NCI-H748 treated with DMSO at 0.1 percent for 48 hours (cell line): ENCODE measurements at regions not wholly inside any gene's neighbourhood (a gene's known extent, or its start where the extent isn't known, plus 50 kb on each side); places are given as distances from the start of the nearest gene placed in this dataset.
"Not testable (repeated sequence)": the region's sequence is repeated elsewhere in the genome, so short reads cannot be mapped to it uniquely, and the experiment has no call there.

Experiments used
- DNase-seq: peaks from one replicate; lab custom pipeline; 2025; lab: John Stamatoyannopoulos, UW

DNA sequence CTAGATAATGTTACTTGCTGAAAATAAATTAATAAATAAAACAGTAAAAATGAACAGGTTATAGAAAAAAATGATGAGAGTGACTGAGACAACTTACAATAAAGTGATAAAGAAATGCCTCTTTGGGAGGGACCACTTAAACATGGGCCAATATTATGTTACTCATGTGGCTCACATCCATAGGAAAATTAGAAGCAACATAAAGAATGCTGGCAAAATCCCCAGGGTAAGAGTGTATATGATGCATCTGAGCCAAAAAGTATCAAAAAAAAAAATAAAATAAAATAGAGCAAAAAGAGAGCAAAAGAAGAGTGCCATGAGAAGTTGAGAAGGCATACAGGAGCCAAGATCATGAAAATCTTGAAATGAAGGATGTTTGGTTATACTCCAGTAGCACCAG lies 818.0 kb downstream of the LTN1 start:
- no peak for DNase-seq

DNA sequence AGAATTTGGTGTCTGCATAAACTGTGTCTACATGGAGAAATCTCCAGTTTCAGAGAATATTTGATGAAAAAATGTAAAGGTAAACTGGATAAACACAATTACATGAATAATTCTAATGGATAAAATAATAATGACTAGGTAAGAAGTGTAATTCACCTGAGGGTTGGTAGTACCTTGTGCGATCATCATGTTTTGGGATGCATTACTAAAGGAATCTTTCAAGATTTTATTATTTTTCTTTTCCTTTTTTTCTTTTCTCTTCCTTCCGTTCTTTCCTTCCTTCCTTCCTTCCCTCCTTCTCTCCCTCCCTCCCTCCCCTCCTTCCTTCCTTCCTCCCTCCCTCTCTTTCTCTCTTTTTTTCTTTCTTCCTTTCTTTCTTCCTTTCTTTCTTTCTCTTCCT lies 818.7 kb downstream of the LTN1 start:
- DNase-seq: no peak

DNA sequence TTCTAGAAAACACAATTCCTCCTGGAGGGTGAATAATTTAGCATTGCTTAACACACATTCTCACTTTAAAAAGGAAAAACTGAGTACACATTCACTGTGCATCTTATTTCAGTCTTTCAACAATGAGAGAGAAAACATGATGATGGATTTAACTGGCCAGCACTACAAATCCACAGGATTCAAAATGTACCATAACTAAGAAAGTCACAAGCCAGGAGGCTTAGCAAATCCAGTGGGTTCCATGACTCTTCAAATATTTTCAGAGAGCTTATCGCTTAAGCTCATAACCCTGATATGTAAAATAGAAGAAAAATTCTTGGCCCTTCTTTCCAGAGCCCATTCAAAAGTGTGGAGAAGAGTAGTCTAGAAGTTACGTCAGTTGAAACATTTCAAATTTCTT lies 820.3 kb downstream of the LTN1 start:
- DNase-seq: no peak

DNA sequence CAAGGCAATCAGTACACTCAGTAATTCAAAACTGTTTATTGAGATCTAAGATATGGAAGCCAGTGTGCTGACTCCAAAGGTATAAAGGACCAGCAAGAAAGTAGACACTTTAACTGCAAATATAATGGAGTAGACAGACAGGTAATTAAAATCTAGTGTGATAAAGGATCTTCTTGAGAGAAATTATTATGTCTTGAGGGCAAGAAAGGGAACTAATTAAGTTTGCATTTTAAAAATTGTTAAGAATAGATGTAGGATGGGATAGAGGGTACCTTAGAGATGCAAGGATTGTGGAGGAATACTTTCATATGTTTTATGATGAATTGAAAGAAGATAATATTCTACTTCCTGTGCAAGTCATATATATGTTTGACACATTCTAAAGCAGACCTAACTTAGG lies 825.3 kb downstream of the LTN1 start:
- no peak for DNase-seq

- DNase-seq: not testable (repeated sequence)
Measured at GRCh38 chr21:28164519-28164918, 828.2 kb downstream of the LTN1 start.

DNA sequence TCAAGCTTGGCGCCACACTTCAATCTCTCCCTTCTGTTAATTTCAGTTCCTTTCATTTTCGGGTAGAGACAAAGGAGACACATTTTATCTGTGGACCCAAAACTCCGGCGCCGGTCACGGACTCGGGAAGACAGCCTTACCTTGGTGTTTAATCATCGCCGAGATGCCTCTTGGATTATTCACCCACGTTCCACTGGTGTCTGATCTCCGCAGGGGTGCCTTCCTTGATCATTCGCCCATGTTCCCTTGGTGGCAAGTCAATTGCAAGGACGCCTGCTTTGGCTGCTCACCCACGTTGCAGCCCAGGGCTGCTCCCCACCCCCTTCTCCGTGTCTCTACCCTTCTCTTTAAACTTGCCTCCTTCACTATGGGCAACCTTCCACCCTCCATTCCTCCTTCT lies 830.6 kb downstream of the LTN1 start:
- not testable (repeated sequence) for DNase-seq

DNA sequence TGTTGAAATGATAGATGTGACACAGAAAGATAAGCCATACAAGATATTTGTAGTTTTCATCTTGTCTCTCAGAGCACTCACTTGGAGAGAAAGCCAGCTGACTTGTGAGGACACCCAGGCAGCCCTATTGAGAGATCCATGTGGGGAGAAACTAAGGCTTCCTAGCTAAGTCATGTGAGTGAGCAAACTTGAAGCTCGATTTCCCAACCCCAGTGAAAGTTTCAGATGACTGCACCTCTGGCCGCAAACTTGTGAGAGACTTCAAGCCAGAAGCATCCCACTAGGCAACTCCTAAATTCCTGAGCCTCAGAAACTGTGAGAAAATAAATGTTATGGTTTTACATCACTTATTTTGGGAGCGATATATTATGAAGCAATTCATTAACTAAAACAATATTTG lies 832.3 kb downstream of the LTN1 start:
- DNase-seq: no peak

DNA sequence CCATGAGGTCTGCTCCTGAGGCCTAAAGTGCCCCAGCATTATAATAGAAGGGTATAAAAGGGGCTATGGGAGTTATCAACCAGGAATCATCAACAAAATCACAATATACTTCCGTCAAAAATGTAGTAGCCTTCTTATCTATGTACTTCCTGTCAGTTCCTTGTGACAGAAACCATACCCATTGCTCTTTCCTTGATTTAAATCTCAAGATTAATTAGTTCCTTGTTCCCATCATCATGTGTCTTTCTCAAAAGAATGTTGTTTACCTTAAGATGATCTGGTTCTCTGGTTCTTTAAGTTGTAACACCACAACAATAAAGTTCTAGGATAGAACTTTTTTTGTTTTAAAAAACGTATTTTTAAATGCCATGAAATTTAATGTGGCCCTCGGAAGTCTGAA lies 833.3 kb downstream of the LTN1 start:
- no peak for DNase-seq

- no peak for DNase-seq
Measured at GRCh38 chr21:28156590-28156989, 836.1 kb downstream of the LTN1 start.

DNA sequence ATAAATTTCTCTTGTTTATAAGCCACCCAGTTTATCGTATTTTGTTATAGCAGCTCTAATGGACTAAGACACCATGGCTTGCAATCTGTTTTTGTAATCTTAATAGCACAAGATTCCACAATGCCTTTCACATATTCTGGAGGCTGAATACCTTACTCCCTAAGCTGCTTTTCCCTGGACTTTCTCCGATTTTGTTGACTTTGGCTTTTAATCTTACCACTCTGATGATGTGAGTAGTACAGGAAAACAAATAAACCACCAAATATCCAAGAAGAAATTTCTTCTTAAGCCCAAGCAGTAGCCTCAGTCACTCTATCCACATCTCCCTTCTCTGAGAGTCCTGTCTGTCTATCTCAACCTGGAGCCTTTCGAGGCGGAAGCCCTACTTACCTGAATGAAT lies 838.6 kb downstream of the LTN1 start:
- DNase-seq: no peak

GRCh38 chr21:28152732-28153131 lies 839.9 kb downstream of the LTN1 start:
- no peak for DNase-seq

DNA sequence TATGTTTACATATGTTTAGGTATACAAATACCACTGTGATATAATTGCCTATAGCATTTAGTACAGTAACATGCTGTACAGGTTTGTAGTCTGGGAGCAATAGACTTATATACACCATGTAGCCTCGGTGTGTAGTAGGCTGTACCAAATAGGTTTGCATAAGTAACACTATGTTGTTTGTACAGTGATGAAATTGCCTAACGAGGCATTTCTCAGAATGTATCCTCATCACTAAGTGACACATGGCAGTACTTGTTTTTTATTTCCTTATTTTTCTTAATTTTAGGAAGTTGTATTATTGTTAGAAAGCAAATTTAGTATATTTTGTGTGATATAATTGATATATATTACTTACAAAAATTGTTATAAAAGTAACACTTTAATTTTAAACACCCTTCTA lies 840.9 kb downstream of the LTN1 start:
- no peak for DNase-seq

DNA sequence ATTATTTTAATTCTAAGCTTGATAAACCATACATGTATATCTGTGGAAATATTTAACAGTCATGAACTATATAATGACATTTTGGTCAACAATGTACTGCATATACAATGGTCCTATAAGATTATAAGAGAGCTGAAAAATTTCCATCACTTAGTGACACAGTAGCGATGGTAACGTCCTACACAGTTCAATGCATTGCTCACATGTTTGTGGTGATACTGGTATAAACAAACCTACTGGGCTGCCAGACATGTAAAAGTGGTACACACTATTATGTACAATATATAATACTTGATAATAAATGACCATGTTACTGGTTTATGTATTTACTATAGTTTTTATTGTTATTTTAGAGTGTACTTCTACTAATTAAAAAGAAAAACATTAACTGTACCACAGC lies 841.9 kb downstream of the LTN1 start:
- no peak for DNase-seq

GRCh38 chr21:28148400-28149064 lies 844.1 kb downstream of the LTN1 start:
- DNase-seq: no peak

DNA sequence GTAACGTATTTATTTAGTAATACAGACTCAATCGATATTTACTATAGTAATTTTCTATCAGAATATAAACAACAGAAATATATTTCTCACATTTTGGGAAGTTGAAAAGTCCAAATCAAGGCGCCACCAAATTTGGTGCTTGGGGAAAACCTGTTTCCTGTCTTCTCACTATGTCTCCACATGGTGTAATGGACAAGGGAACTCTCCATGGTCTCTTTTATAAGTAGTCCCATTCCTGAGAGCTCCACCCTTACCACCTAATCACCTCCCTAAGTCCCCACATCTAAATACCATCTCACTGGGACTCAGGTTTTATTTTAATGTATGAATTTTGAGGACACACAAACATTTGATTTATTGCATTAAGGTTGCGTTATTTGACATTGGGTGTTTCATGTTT lies 848.0 kb downstream of the LTN1 start:
- DNase-seq: no peak

DNA sequence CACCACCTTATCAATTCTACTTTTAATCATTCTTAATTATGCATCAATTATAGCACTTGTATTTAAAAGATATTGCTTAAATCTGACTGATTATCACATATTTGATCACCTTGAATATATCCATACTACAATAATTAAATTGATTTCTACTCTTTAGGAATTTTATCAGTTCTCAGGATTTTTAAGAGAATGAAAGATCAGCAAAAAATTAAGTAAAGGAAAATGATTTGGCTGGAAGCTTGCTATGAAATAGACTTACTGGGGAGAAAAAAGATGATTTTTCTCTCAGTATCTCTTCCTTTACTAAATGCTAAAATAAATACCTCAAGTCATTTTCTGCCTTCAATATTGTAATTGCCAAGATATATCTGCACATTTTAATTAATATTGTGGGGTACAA lies 848.6 kb downstream of the LTN1 start:
- no peak for DNase-seq

- DNase-seq: no peak
Measured at GRCh38 chr21:28142697-28143096, 850.0 kb downstream of the LTN1 start.

DNA sequence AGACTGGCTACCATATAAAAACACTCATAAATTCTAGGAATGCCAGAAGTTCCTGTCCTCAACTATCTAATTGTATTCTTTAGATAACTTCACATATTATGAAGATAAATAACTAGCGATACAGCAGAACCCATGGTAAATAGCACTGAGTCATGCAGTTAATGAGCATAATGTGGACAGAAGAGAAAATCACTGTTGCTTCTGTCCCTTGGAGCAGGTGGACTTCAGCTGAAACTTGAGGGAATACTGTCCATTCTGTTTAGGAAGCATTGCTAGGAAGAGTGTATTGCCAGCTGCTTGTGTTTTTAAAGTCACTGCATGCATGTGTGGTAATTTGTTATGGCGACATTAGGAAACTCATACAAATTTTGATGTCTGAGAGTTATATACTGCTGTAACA lies 854.4 kb downstream of the LTN1 start:
- DNase-seq: no peak

- DNase-seq: no peak
Measured at GRCh38 chr21:28136656-28137255, 855.9 kb downstream of the LTN1 start.

DNA sequence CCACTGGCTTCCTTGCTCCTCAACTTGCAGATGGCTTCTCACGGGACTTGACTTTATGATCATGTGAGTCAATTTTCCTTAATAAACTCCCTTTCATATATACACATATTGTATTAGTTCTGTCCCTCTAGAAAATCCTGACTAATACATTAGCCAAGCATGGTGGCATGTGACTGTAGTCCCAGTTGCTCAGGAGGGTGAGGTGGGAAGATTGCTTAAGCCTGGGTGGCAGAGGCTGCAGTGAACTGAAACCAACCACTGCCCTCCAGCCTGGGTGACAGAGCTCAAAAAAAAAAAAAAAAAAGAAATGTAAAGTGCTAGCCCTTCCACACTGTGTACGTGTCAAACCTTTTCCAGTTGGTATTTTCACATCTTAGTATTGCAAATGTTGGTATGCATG lies 857.0 kb downstream of the LTN1 start:
- no peak for DNase-seq

DNA sequence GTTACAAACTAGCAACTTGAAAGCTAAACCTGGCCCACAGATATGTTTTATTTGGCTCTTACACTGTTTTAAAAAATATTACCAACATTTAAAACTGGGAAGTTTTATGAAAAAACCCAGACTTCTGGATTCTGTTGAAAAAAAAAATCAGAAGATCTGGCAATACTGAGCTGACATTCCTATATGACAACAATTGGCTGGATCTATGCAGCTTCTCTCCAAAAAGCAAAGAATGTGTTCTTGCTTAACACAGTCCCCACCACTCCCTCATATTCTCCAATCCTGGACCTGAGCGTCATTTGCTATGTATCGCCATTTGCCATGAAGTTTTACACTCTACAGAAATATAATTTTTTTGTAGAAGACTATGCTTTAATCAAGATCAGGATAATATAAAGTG lies 859.6 kb downstream of the LTN1 start:
- no peak for DNase-seq

DNA sequence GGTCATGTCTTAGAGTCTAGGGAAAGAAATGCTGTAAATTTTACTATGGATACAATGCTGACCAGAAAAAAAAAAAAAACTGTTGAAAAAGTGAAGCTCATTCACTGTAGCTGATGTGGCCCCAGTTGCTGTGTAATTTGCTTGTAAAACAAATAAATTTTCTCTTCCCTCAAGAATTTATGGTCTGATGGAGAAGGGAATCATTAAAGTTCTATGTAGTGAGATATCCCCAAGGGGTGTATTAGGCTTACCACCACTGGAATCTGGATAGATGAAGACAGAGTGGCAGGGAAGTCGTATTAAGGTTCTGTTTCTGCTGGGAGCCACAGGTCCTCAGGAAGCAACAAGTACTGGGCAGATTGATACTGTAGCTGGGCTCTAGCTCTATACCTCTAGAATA lies 860.0 kb downstream of the LTN1 start:
- DNase-seq: no peak

DNA sequence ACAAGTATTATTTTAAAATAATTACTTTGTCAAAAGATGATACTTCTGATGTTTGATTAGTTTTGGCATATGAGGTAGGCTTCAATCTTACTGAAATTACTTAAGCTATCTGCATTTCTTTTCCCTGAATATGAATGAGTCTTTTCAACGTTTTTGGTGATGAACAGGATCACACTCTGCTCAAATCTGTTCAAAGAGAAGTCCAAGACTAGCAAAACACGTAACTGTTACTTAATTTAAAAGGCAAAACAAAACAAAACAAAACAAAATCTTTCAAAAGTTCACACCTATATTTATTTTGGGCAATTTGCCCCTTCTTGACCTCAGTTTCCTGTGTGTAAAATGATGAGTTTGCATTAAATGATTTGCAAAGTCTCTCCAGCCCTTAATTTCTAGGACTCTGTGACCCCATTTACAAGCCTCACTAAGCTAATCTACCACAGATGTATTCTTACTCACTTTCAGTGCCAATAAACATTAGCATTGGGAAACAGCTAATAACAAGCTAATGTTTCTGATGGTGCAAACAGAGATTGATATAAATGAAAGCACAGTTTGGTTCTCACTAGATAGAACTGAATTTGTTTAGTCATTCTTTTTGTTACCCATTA lies 865.4 kb downstream of the LTN1 start:
- DNase-seq: no peak
